Spleen (tissue), 11 donors: ENCODE measurements at regions not wholly inside any gene's neighbourhood (a gene's known extent, or its start where the extent isn't known, plus 50 kb on each side); places are given as distances from the start of the nearest gene placed in this dataset.

ENCODE experiments used
- DNase-seq: peaks from one replicate; pipeline ENCODE4 v3.0.0-alpha.2; 2020
- H3K27ac ChIP-seq, 8 donors: fragments of 200-600 bp; sonication (generic) in 7 of 8; 1 replicate in 4 of 8; 2 replicates in 4 of 8; pipeline versions ENCODE4 v1.5.0 to v1.8.0; 2016 to 2021; ENCODE audit warnings: inconsistent platforms in 4 of 8, mild to moderate bottlenecking in 4 of 8, moderate library complexity in 1 of 8
- H3K27me3 ChIP-seq, 7 donors: fragments of 200-600 bp; sonication (generic) in 6 of 7; replicated peaks in 1 of 7; 1 replicate in 4 of 7; 2 replicates in 3 of 7; pipeline versions ENCODE4 v1.5.0 to v1.8.0; 2016 to 2021; ENCODE audit warnings: inconsistent platforms in 3 of 7, mild to moderate bottlenecking in 1 of 7
- H3K36me3 ChIP-seq, 6 donors: fragments of 200-600 bp; sonication (generic) in 5 of 6; 1 replicate in 4 of 6; 2 replicates in 2 of 6; pipeline versions ENCODE4 v1.5.0 to v1.8.0; 2016 to 2021; ENCODE audit warnings: inconsistent platforms in 2 of 6
- H3K4me1 ChIP-seq, 6 donors: fragments of 200-600 bp; sonication (generic) in 5 of 6; 1 replicate in 3 of 6; 2 replicates in 3 of 6; pipeline versions ENCODE4 v1.5.0 to v1.8.0; 2016 to 2021; ENCODE audit warnings: inconsistent platforms in 3 of 6
- H3K4me3 ChIP-seq, 8 donors: fragments of 200-600 bp; sonication (generic) in 7 of 8; 1 replicate in 4 of 8; 2 replicates in 4 of 8; pipeline versions ENCODE4 v1.5.0 to v1.8.0; 2016 to 2021; ENCODE audit warnings: inconsistent platforms in 4 of 8, mild to moderate bottlenecking in 4 of 8, moderate library complexity in 2 of 8
- H3K9me3 ChIP-seq, 8 donors: fragments of 200-600 bp; sonication (generic) in 7 of 8; 1 replicate in 4 of 8; 2 replicates in 4 of 8; pipeline versions ENCODE4 v1.5.0 to v1.8.0; 2016 to 2021; ENCODE audit warnings: inconsistent platforms in 4 of 8
- POLR2A ChIP-seq, 3 donors: fragments of 450-650 bp; IDR thresholded peaks; one replicate each; pipeline ENCODE4 v1.5.1; 2017; ENCODE audit warnings: antibody characterized with exemption in 3 of 3, mild to moderate bottlenecking in 1 of 3
- POLR2AphosphoS5 ChIP-seq, 3 donors: sonication (generic); formaldehyde crosslinking; IDR thresholded peaks; one replicate each; pipeline ENCODE4 v1.5.1; 2017; ENCODE audit warnings: antibody characterized with exemption in 3 of 3
- WGBS, 5 donors: extraction: QIAGEN DNeasy Blood & Tissue Kit in 3 of 5; methylation state at CpG; one replicate each; pipeline versions ENCODE4 v1.1.5 to v1.1.7; 2013 to 2018; 5-methylcytosine and 5-hydroxymethylcytosine counted together
- intact Hi-C: fragments of 100-400 bp; cut with DNase I; formaldehyde crosslinking; loops from one replicate; pipeline ENCODE4 v1.15.0; 2023; ENCODE audit warnings: low total_unique reads
- TF ChIP-seq, protein P1 (sequence below), 11 experiments: fragments of 200-600 bp in 7 of 11; fragments of 450-650 bp in 4 of 11; sonication (generic) in 4 of 11; IDR thresholded peaks in 8 of 11; conservative IDR thresholded peaks in 3 of 11; 1 replicate in 7 of 11; 2 replicates in 4 of 11; pipeline versions ENCODE4 v1.4.0 to v1.8.0; 2016 to 2021; ENCODE audit warnings: antibody characterized with exemption in 11 of 11, inconsistent platforms in 4 of 11, mild to moderate bottlenecking in 1 of 11
- donor health status: healthy with polysubstance abuse.
- donor health status: DM: no; HTN: no; CAD: no; lungs with moderate emphysema.
- donor health status: DM: no; HTN: no; CAD: no.
- donor health status: Bipolar disorder and iron deficiency.
- donor health status: healthy.
- donor health status: DM: no; HTN: no; CAD: no.
- donor health status: DM: yes; HTN: yes; CAD: no.

DNA sequence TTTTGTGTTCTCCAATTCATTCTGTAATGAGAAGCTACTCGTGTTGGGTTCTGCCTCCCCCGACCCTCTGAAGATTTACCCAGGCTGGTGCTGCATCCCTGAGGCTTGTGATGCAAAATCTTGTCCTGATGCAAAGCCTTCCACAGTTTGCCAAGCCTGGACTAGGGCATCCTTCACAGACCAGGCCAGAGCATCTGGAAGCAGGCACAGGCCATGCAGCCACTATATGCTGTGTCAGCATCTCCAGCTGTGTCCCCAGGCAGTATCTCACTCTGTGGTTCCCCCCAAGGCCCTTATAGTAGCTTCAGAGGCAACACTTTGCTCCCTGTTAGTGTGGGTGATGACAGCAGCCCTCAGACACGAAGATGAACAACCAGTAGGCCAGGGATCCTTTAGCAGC is 77.3 kb upstream of the RCN1 start:
- H3K27ac ChIP-seq, result no peak overlapping the region
- H3K9me3 ChIP-seq, result no peaks in the 10 kb centered on the region
- intact Hi-C loops, result no loop called here
- no peak overlapping the region for H3K4me3 ChIP-seq
- H3K4me1 ChIP-seq, result no peaks in the 10 kb centered on the region
- no peaks in the 10 kb centered on the region for H3K36me3 ChIP-seq
- 24 to 33% (median 27%) methylated on average over 3 of the region's 3 CpGs for WGBS, 5 donors
- DNase-seq, result no peak
- TF ChIP-seq POLR2AphosphoS5 (IDR thresholded peaks at IDR 0.05) (no peak), POLR2A (IDR thresholded peaks at IDR 0.05) (no peak)
- TF ChIP-seq, protein P1, sequence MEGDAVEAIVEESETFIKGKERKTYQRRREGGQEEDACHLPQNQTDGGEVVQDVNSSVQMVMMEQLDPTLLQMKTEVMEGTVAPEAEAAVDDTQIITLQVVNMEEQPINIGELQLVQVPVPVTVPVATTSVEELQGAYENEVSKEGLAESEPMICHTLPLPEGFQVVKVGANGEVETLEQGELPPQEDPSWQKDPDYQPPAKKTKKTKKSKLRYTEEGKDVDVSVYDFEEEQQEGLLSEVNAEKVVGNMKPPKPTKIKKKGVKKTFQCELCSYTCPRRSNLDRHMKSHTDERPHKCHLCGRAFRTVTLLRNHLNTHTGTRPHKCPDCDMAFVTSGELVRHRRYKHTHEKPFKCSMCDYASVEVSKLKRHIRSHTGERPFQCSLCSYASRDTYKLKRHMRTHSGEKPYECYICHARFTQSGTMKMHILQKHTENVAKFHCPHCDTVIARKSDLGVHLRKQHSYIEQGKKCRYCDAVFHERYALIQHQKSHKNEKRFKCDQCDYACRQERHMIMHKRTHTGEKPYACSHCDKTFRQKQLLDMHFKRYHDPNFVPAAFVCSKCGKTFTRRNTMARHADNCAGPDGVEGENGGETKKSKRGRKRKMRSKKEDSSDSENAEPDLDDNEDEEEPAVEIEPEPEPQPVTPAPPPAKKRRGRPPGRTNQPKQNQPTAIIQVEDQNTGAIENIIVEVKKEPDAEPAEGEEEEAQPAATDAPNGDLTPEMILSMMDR (IDR thresholded peaks at IDR 0.05 in 8 of 11, conservative IDR thresholded peaks at IDR 0.05 in 3 of 11), result no peak
- H3K27me3 ChIP-seq, result peaks cover 0 to 59% (median 5%) of the 10 kb centered on the region in 7 donors

DNA sequence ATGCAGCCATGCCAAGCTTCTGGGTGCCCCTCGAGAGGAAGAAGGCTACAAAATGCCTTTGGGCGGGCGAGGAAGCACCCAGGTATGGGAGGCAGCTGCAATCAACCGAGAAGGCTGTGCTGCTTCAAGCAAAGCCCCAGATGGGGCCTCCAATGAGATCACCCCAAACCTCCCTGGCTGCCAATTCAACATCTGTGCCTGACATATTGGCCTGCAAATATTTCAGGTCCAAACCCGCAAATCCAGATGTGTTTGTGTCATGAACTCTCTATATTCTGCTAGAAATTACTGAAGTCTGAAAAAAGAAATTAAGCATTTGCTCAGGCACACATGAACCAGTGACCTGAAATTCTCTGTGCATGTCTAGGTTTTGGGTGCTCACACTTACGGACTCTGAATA is 78.8 kb upstream of the RCN1 start:
- Histone ChIP-seq H3K4me3 (no peak overlapping the region), H3K27ac (no peak overlapping the region), H3K4me1 (no peaks in the 10 kb centered on the region), H3K9me3 (no peaks in the 10 kb centered on the region), H3K36me3 (no peaks in the 10 kb centered on the region), H3K27me3 (peaks cover 0 to 65% (median 5%) of the 10 kb centered on the region in 7 donors)
- DNase-seq, result no peak
- intact Hi-C loops, result no loop called here
- no peak for TF ChIP-seq POLR2AphosphoS5 (IDR thresholded peaks at IDR 0.05)
- no peak for TF ChIP-seq POLR2A (IDR thresholded peaks at IDR 0.05)
- TF ChIP-seq, protein P1 (IDR thresholded peaks at IDR 0.05 in 8 of 11, conservative IDR thresholded peaks at IDR 0.05 in 3 of 11), result no peak
- WGBS, 5 donors, result 76 to 86% (median 83%) methylated on average over 6 of the region's 6 CpGs

DNA sequence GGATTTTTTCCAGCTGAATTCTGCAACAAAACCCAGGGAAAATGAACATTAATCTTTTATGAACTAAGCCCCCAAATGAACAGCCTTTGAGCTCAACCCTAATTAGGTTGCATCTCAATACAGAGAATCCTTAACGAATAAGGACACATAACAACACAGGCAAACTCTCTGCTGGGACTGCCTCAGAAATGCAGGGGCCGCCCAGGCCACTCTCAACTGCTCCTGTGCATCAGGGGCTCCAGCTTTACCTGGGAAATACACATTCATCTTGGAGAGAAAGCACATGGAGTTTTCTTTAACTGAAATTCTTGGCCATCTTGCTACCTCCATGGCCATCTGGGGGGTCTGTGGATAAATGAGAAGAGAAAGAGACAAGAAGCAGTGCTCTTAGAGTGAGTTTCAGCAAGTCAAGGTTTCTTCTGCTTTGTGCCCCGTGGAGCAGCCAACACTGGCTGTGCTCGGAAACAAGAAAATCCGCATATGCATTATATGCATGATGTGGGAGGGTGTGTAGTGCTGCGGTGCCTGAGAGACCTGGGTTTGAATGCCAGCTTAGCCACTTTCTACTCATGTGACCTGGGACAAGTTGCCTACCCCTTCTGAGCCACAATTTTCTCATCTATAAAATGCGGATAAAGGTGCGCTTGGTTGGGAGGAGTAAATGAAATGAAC is 81.9 kb upstream of the RCN1 start:
- no peaks in the 10 kb centered on the region for H3K4me1 ChIP-seq
- H3K4me3 ChIP-seq, result no peak overlapping the region
- no peak for DNase-seq
- peaks cover 0 to 65% (median 5%) of the 10 kb centered on the region in 7 donors for H3K27me3 ChIP-seq
- H3K36me3 ChIP-seq, result no peaks in the 10 kb centered on the region
- H3K9me3 ChIP-seq, result no peaks in the 10 kb centered on the region
- intact Hi-C loops, result loop anchor here (10.0 kb wide), 1 partner anchor 614 kb away; no protein-coding TSS in a partner anchor
- 61 to 68% (median 66%) methylated on average over 8 of the region's 8 CpGs for WGBS, 5 donors
- TF ChIP-seq POLR2AphosphoS5 (IDR thresholded peaks at IDR 0.05) (no peak), POLR2A (IDR thresholded peaks at IDR 0.05) (no peak)
- TF ChIP-seq, protein P1 (IDR thresholded peaks at IDR 0.05 in 8 of 11, conservative IDR thresholded peaks at IDR 0.05 in 3 of 11), result no peak
- no peak overlapping the region for H3K27ac ChIP-seq

DNA sequence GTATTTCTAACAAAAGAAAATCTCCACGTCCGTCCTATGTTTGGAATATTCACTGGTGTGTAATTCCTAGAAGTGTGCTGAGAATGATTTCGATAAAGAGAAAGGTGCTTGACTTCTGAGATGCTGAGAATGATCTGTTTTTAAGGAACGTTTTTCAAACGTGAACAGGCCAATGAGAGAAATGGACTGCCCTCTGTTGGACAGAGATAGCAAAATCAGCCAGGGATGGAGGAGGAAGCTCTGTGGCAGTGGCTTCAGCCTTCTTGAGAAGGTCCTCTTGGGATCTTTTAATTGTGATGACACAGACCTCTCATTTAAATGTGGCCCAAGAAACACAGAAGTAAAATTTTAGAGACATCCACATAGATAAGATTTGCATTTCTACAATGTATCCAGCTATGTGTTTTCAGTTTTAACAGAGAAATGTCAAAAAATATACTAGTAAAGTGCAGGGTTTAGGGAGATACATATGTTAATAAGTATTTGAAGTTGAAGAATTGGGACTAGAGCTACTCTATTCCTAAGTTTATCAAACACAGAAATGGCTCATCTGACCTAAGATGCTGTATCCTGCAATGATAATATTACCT is 84.0 kb upstream of the RCN1 start:
- H3K4me1 ChIP-seq, result no peaks in the 10 kb centered on the region
- no peaks in the 10 kb centered on the region for H3K36me3 ChIP-seq
- H3K27ac ChIP-seq, result no peak overlapping the region
- peaks cover 0 to 52% (median 7%) of the 10 kb centered on the region in 7 donors for H3K27me3 ChIP-seq
- DNase-seq, result no peak
- TF ChIP-seq POLR2A (IDR thresholded peaks at IDR 0.05), result no peak
- TF ChIP-seq, protein P1 (IDR thresholded peaks at IDR 0.05 in 8 of 11, conservative IDR thresholded peaks at IDR 0.05 in 3 of 11), result peak in 8 of 11 experiments; percentile 20 to 61 (median 48)
- intact Hi-C loops, result loop anchor here (10.0 kb wide), 1 partner anchor 612 kb away; no protein-coding TSS in a partner anchor
- 11 to 22% (median 14%) methylated on average over 5 of the region's 5 CpGs for WGBS, 5 donors
- no peak overlapping the region for H3K4me3 ChIP-seq
- no peaks in the 10 kb centered on the region for H3K9me3 ChIP-seq
